ENCODE measurements at regions not wholly inside any gene's neighbourhood (a gene's known extent, or its start where the extent isn't known, plus 50 kb on each side); places are given as distances from the start of the nearest gene placed in this dataset.

GRCh38 chr6:104630955-104631354, 228.8 kb downstream of the HACE1 start:
- Histone ChIP-seq H3K27ac (ENCODE audit: control insufficient read depth, insufficient read depth) (no peak overlapping the region), H3K9me3 (replicated peaks; ENCODE audit: control insufficient read depth, insufficient read depth, low read length) (no peaks in the 10 kb centered on the region), H3K79me2 (ENCODE audit: control insufficient read depth, insufficient read depth, low read length) (no peaks in the 10 kb centered on the region), H3K4me3 (no peak overlapping the region), H3K36me3 (ENCODE audit: control insufficient read depth in 2 of 2, insufficient read depth in 2 of 2, low read length in 1 of 2) (no peaks in the 10 kb centered on the region), H3K4me1 (ENCODE audit: control insufficient read depth, insufficient read depth, low read length) (no peaks in the 10 kb centered on the region), H2AFZ (ENCODE audit: control insufficient read depth, low read depth, low read length) (no peak overlapping the region), H3K9ac (ENCODE audit: control insufficient read depth, insufficient read depth, low read length) (no peak overlapping the region), H3K4me2 (ENCODE audit: control insufficient read depth, insufficient read depth) (no peak overlapping the region), H4K20me1 (ENCODE audit: control insufficient read depth, insufficient read depth) (no peaks in the 10 kb centered on the region), H3K27me3 (replicated peaks in 1 of 2; ENCODE audit: control insufficient read depth in 2 of 2, insufficient read depth in 2 of 2, low read length in 1 of 2) (no peaks in the 10 kb centered on the region)
- in situ Hi-C loops (cut with MboI) (no loop called here), intact Hi-C loops (cut with micrococcal nuclease; ENCODE audit: unreplicated experiment) (no loop called here)
- ChIA-PET POLR2A (no interaction called here), SMC1A (ENCODE audit: uncharacterized antibody, unreplicated experiment) (no interaction called here), RAD21 (ENCODE audit: unreplicated experiment) (no interaction called here), CTCF (no interaction called here)
- BruUV-seq (replicated peaks): no TSS peak
- FAIRE-seq (no peak), ATAC-seq (no peak), DNase-seq (ENCODE audit: low read depth, low spot score) (no peak)
- no peak for TF ChIP-seq WRNIP1 (IDR thresholded peaks at IDR 0.05; ENCODE audit: borderline replicate concordance, low read depth, low read length)
- no peak for TF ChIP-seq BCL11A (IDR thresholded peaks at IDR 0.05; ENCODE audit: low read depth, low read length)
- TF ChIP-seq MEF2B (IDR thresholded peaks at IDR 0.05; ENCODE audit: partially characterized antibody, poor library complexity, severe bottlenecking): no peak
- no peak for TF ChIP-seq RUNX3 (IDR thresholded peaks at IDR 0.05; ENCODE audit: low read length)
- no peak for TF ChIP-seq IKZF1 (conservative IDR thresholded peaks at IDR 0.05)
- TF ChIP-seq CEBPB (IDR thresholded peaks at IDR 0.05; ENCODE audit: borderline replicate concordance in 1 of 2, low read depth in 2 of 2, low read length in 2 of 2): no peak
- TF ChIP-seq USF1 (IDR thresholded peaks at IDR 0.05; ENCODE audit: borderline replicate concordance, extremely low read length, insufficient read depth, low read depth, low read length): no peak
- TF ChIP-seq SKIL (IDR thresholded peaks at IDR 0.05; ENCODE audit: low read depth, poor library complexity, severe bottlenecking): no peak
- TF ChIP-seq POLR2A (IDR thresholded peaks at IDR 0.05; ENCODE audit: low read depth, low read length): no peak
- no peak for TF ChIP-seq ASH2L (IDR thresholded peaks at IDR 0.05; ENCODE audit: borderline replicate concordance, low read depth)
- TF ChIP-seq TCF12 (IDR thresholded peaks at IDR 0.05; ENCODE audit: low read depth, low read length): no peak
- no peak for TF ChIP-seq SREBF2 (IDR thresholded peaks at IDR 0.05; ENCODE audit: low read length)
- TF ChIP-seq CEBPZ (IDR thresholded peaks at IDR 0.05; ENCODE audit: low read depth, low read length): no peak
- TF ChIP-seq JUNB (IDR thresholded peaks at IDR 0.05): no peak
- no peak for TF ChIP-seq BMI1 (IDR thresholded peaks at IDR 0.05; ENCODE audit: borderline replicate concordance)
